ENCODE measurements at regions not wholly inside any gene's neighbourhood (a gene's known extent, or its start where the extent isn't known, plus 50 kb on each side); places are given as distances from the start of the nearest gene placed in this dataset.

- ChIA-PET CTCF (no interaction called here), POLR2A (no interaction called here)
- H3K4me3 Mint-ChIP-seq: no peak overlapping the region
- no peaks in the 10 kb centered on the region for H3K9me3 Mint-ChIP-seq
- no peaks in the 10 kb centered on the region for H3K4me1 Mint-ChIP-seq
- H3K27ac Mint-ChIP-seq: no peak overlapping the region
- no peak for DNase-seq
- H3K27me3 Mint-ChIP-seq: no peaks in the 10 kb centered on the region
- no peaks in the 10 kb centered on the region for H3K36me3 Mint-ChIP-seq (ENCODE audit: low read depth)
Measured at GRCh38 chr11:103644676-103645075, 391.8 kb upstream of the DDI1 start.

- no peak for DNase-seq
- Mint-ChIP-seq H3K36me3 (ENCODE audit: low read depth) (no peaks in the 10 kb centered on the region), H3K27ac (no peak overlapping the region), H3K9me3 (peaks cover 7% of the 10 kb centered on the region), H3K4me1 (no peaks in the 10 kb centered on the region), H3K4me3 (no peak overlapping the region), H3K27me3 (no peaks in the 10 kb centered on the region)
- ChIA-PET POLR2A (no interaction called here), CTCF (no interaction called here)
Measured at GRCh38 chr11:103648054-103648453, 388.4 kb upstream of the DDI1 start.

GRCh38 chr11:103648670-103649400 is 387.6 kb upstream of the DDI1 start:
- H3K9me3 Mint-ChIP-seq: peaks cover 7% of the 10 kb centered on the region
- H3K36me3 Mint-ChIP-seq (ENCODE audit: low read depth): no peaks in the 10 kb centered on the region
- no peak for DNase-seq
- H3K4me1 Mint-ChIP-seq: no peaks in the 10 kb centered on the region
- ChIA-PET POLR2A (no interaction called here), CTCF (no interaction called here)
- no peak overlapping the region for H3K4me3 Mint-ChIP-seq
- H3K27me3 Mint-ChIP-seq: no peaks in the 10 kb centered on the region
- no peak overlapping the region for H3K27ac Mint-ChIP-seq

- Mint-ChIP-seq H3K27ac (no peak overlapping the region), H3K9me3 (peaks cover 7% of the 10 kb centered on the region), H3K36me3 (ENCODE audit: low read depth) (no peaks in the 10 kb centered on the region), H3K4me3 (no peak overlapping the region), H3K27me3 (no peaks in the 10 kb centered on the region), H3K4me1 (no peaks in the 10 kb centered on the region)
- no peak for DNase-seq
- ChIA-PET POLR2A (no interaction called here), CTCF (no interaction called here)
Measured at GRCh38 chr11:103649401-103649895, 387.0 kb upstream of the DDI1 start.

GRCh38 chr11:103650330-103650729 is 386.1 kb upstream of the DDI1 start:
- ChIA-PET CTCF (no interaction called here), POLR2A (no interaction called here)
- H3K9me3 Mint-ChIP-seq: peaks cover 7% of the 10 kb centered on the region
- no peak overlapping the region for H3K27ac Mint-ChIP-seq
- H3K4me3 Mint-ChIP-seq: no peak overlapping the region
- H3K36me3 Mint-ChIP-seq (ENCODE audit: low read depth): no peaks in the 10 kb centered on the region
- H3K27me3 Mint-ChIP-seq: no peaks in the 10 kb centered on the region
- no peak for DNase-seq
- H3K4me1 Mint-ChIP-seq: no peaks in the 10 kb centered on the region

- Mint-ChIP-seq H3K4me1 (no peaks in the 10 kb centered on the region), H3K27ac (no peak overlapping the region), H3K27me3 (no peaks in the 10 kb centered on the region), H3K9me3 (peaks cover 7% of the 10 kb centered on the region), H3K36me3 (ENCODE audit: low read depth) (no peaks in the 10 kb centered on the region), H3K4me3 (no peak overlapping the region)
- ChIA-PET POLR2A (no interaction called here), CTCF (no interaction called here)
- DNase-seq: no peak
Measured at GRCh38 chr11:103651341-103651998, 385.0 kb upstream of the DDI1 start.

- Mint-ChIP-seq H3K9me3 (peaks cover 7% of the 10 kb centered on the region), H3K27ac (no peak overlapping the region), H3K4me1 (no peaks in the 10 kb centered on the region), H3K36me3 (ENCODE audit: low read depth) (no peaks in the 10 kb centered on the region), H3K27me3 (no peaks in the 10 kb centered on the region), H3K4me3 (no peak overlapping the region)
- POLR2A ChIA-PET: no interaction called here
- DNase-seq: no peak
- CTCF ChIA-PET: no interaction called here
Measured at GRCh38 chr11:103652013-103652412, 384.4 kb upstream of the DDI1 start.

GRCh38 chr11:103656382-103656781 is 380.1 kb upstream of the DDI1 start:
- H3K27ac Mint-ChIP-seq: no peak overlapping the region
- no peak for DNase-seq
- CTCF ChIA-PET: no interaction called here
- POLR2A ChIA-PET: no interaction called here
- no peaks in the 10 kb centered on the region for H3K4me1 Mint-ChIP-seq
- H3K27me3 Mint-ChIP-seq: no peaks in the 10 kb centered on the region
- H3K36me3 Mint-ChIP-seq (ENCODE audit: low read depth): no peaks in the 10 kb centered on the region
- peaks cover 4% of the 10 kb centered on the region for H3K9me3 Mint-ChIP-seq
- H3K4me3 Mint-ChIP-seq: no peak overlapping the region

GRCh38 chr11:103659206-103659618 is 377.2 kb upstream of the DDI1 start:
- CTCF ChIA-PET: no interaction called here

GRCh38 chr11:103659743-103660142 is 376.7 kb upstream of the DDI1 start:
- ChIA-PET POLR2A (no interaction called here), CTCF (no interaction called here)
- Mint-ChIP-seq H3K4me3 (no peak overlapping the region), H3K4me1 (no peaks in the 10 kb centered on the region), H3K27ac (no peak overlapping the region), H3K27me3 (no peaks in the 10 kb centered on the region), H3K36me3 (ENCODE audit: low read depth) (no peaks in the 10 kb centered on the region), H3K9me3 (no peaks in the 10 kb centered on the region)
- no peak for DNase-seq

More at GRCh38 chr11:103659206-103659618, 377.2 kb upstream of the DDI1 start:
- Mint-ChIP-seq H3K27me3 (no peaks in the 10 kb centered on the region), H3K36me3 (ENCODE audit: low read depth) (no peaks in the 10 kb centered on the region), H3K9me3 (no peaks in the 10 kb centered on the region), H3K27ac (no peak overlapping the region), H3K4me1 (no peaks in the 10 kb centered on the region), H3K4me3 (no peak overlapping the region)
- no peak for DNase-seq
- POLR2A ChIA-PET: no interaction called here

- POLR2A ChIA-PET: no interaction called here
- DNase-seq: no peak
- Mint-ChIP-seq H3K4me3 (no peak overlapping the region), H3K36me3 (ENCODE audit: low read depth) (no peaks in the 10 kb centered on the region), H3K4me1 (no peaks in the 10 kb centered on the region), H3K27me3 (no peaks in the 10 kb centered on the region), H3K9me3 (no peaks in the 10 kb centered on the region), H3K27ac (no peak overlapping the region)
- CTCF ChIA-PET: no interaction called here
Measured at GRCh38 chr11:103661185-103661584, 375.3 kb upstream of the DDI1 start.

- H3K9me3 Mint-ChIP-seq: no peaks in the 10 kb centered on the region
- CTCF ChIA-PET: no interaction called here
- H3K4me1 Mint-ChIP-seq: no peaks in the 10 kb centered on the region
- H3K36me3 Mint-ChIP-seq (ENCODE audit: low read depth): no peaks in the 10 kb centered on the region
- H3K27me3 Mint-ChIP-seq: no peaks in the 10 kb centered on the region
- H3K4me3 Mint-ChIP-seq: no peak overlapping the region
- H3K27ac Mint-ChIP-seq: no peak overlapping the region
- no peak for DNase-seq
- POLR2A ChIA-PET: no interaction called here
Measured at GRCh38 chr11:103661991-103662390, 374.4 kb upstream of the DDI1 start.

- DNase-seq: no peak
- ChIA-PET CTCF (no interaction called here), POLR2A (no interaction called here)
- Mint-ChIP-seq H3K36me3 (ENCODE audit: low read depth) (no peaks in the 10 kb centered on the region), H3K4me3 (no peak overlapping the region), H3K9me3 (no peaks in the 10 kb centered on the region), H3K4me1 (no peaks in the 10 kb centered on the region), H3K27me3 (no peaks in the 10 kb centered on the region), H3K27ac (no peak overlapping the region)
Measured at GRCh38 chr11:103662880-103663279, 373.6 kb upstream of the DDI1 start.

- Mint-ChIP-seq H3K27ac (no peak overlapping the region), H3K4me3 (no peak overlapping the region), H3K9me3 (no peaks in the 10 kb centered on the region), H3K4me1 (no peaks in the 10 kb centered on the region), H3K36me3 (ENCODE audit: low read depth) (no peaks in the 10 kb centered on the region), H3K27me3 (no peaks in the 10 kb centered on the region)
- no peak for DNase-seq
- ChIA-PET POLR2A (no interaction called here), CTCF (no interaction called here)
Measured at GRCh38 chr11:103668859-103669258, 367.6 kb upstream of the DDI1 start.
